ENCODE measurements at regions not wholly inside any gene's neighbourhood (a gene's known extent, or its start where the extent isn't known, plus 50 kb on each side); places are given as distances from the start of the nearest gene placed in this dataset.

DNA sequence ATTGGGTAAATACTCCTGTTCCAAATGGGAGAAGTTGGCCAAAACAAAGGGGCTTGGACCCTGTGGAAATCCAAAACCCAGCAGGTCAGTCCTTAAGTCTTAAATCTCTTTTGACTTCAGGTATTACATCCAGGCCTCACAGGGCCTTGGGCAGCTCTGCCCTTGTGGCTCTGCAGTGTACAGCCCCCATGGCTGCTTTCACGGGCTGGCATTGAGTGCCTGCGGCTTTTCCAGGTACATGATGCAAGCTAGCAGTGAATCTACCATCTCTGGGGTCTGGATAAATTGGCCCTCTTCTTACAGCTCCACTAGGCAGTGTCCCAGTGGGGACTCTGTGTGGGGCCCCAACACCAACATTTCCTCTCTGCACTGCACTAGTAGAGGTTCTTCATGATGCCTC lies 308.5 kb upstream of the ARRDC3 start:
- no peak for DNase-seq
- WGBS, 3 donors = 88 to 94% (median 93%) methylated on average over 2 of the region's 2 CpGs
- H3K36me3 ChIP-seq = no peaks in the 10 kb centered on the region
- H3K27me3 ChIP-seq = no peaks in the 10 kb centered on the region
- H3K4me3 ChIP-seq = no peak overlapping the region
- no peak overlapping the region for H3K27ac ChIP-seq
- TF ChIP-seq, protein P1, sequence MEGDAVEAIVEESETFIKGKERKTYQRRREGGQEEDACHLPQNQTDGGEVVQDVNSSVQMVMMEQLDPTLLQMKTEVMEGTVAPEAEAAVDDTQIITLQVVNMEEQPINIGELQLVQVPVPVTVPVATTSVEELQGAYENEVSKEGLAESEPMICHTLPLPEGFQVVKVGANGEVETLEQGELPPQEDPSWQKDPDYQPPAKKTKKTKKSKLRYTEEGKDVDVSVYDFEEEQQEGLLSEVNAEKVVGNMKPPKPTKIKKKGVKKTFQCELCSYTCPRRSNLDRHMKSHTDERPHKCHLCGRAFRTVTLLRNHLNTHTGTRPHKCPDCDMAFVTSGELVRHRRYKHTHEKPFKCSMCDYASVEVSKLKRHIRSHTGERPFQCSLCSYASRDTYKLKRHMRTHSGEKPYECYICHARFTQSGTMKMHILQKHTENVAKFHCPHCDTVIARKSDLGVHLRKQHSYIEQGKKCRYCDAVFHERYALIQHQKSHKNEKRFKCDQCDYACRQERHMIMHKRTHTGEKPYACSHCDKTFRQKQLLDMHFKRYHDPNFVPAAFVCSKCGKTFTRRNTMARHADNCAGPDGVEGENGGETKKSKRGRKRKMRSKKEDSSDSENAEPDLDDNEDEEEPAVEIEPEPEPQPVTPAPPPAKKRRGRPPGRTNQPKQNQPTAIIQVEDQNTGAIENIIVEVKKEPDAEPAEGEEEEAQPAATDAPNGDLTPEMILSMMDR (IDR thresholded peaks at IDR 0.05) = no peak
- no peaks in the 10 kb centered on the region for H3K4me1 ChIP-seq (ENCODE audit: insufficient read depth)
- intact Hi-C loops (cut with DNase I) = no loop called here
- H3K9me3 ChIP-seq = no peaks in the 10 kb centered on the region

DNA sequence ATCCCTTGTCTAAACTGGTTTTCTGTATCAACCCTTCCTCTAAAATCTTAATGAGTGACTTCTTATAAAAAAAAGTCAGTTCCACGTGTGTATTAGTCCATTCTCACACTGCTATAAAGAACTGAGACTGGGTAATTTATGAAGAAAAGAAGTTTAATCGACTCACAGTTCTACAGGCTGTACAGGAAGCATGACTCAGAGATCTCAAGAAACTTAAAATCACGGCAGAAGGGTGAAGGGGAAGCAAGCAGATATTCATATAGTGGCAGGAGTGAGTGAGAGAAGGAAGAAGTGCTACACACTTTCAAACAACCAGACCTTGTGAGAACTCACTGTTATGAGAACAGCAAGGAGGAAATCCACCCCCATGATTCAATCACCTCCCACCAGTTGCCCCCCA lies 307.8 kb upstream of the ARRDC3 start:
- TF ChIP-seq EP300 (IDR thresholded peaks at IDR 0.05) (no peak), POLR2A (IDR thresholded peaks at IDR 0.05) (no peak)
- TF ChIP-seq, protein P1 (IDR thresholded peaks at IDR 0.05) = no peak
- no peak for DNase-seq
- H3K4me1 ChIP-seq (ENCODE audit: insufficient read depth) = no peaks in the 10 kb centered on the region
- WGBS, 3 donors = 67 to 76% (median 73%) methylated on average over 3 of the region's 3 CpGs
- intact Hi-C loops (cut with DNase I) = no loop called here
- H3K4me3 ChIP-seq = no peak overlapping the region
- H3K9me3 ChIP-seq = no peaks in the 10 kb centered on the region
- H3K27me3 ChIP-seq = no peaks in the 10 kb centered on the region
- H3K36me3 ChIP-seq = no peaks in the 10 kb centered on the region
- no peak overlapping the region for H3K27ac ChIP-seq

DNA sequence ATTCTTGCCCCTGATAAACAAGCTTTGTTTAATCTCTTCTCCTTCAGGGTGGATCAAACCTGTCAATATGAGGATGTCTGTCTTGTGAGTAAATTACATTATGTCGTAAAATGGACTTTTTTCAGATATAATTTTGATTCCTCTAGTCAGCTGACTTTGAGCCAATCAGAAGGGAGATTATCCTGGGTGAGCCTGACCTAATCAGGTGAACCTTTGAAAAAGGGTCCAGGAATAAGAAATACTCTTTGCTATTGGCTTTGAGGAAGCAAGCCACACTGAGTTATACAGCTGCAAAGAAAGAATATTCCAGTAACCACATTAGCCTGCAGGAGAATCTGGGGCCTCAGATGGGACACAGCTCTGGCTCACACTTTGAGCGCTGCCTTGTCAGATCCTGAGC lies 304.3 kb upstream of the ARRDC3 start:
- intact Hi-C loops (cut with DNase I) = no loop called here
- Histone ChIP-seq H3K36me3 (no peaks in the 10 kb centered on the region), H3K9me3 (no peaks in the 10 kb centered on the region), H3K4me3 (no peak overlapping the region), H3K4me1 (ENCODE audit: insufficient read depth) (no peaks in the 10 kb centered on the region), H3K27me3 (no peaks in the 10 kb centered on the region), H3K27ac (no peak overlapping the region)
- WGBS, 3 donors = 75 to 84% (median 76%) methylated on average over 2 of the region's 2 CpGs
- DNase-seq = no peak
- TF ChIP-seq EP300 (IDR thresholded peaks at IDR 0.05) (no peak), POLR2A (IDR thresholded peaks at IDR 0.05) (no peak)
- TF ChIP-seq, protein P1 (IDR thresholded peaks at IDR 0.05) = no peak

DNA sequence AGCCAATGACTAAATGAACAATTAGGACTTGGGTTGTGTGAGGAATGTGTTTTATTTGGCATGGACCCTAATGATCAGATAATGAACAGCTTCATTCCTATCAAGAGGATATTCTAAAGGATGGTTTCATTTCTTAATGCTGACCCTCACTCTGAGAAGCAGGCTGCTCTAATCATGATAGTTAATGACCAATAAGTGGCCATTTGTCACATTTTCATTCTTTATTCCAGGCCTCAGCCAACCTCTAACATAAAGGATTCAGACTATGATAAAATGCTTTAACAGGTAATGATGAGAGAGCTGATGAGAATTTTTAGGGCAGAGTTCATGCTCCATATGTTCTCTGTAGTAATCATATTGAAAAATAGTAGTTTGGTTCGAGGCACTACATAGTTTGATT lies 301.5 kb upstream of the ARRDC3 start:
- intact Hi-C loops (cut with DNase I) = loop anchor here in 1 of 4 donors (5.0 kb wide), 1 partner anchor 643 kb away; no protein-coding TSS in a partner anchor
- TF ChIP-seq, protein P1 (IDR thresholded peaks at IDR 0.05) = no peak
- TF ChIP-seq EP300 (IDR thresholded peaks at IDR 0.05) (no peak), POLR2A (IDR thresholded peaks at IDR 0.05) (no peak)
- Histone ChIP-seq H3K4me3 (no peak overlapping the region), H3K27me3 (no peaks in the 10 kb centered on the region), H3K27ac (no peak overlapping the region), H3K36me3 (no peaks in the 10 kb centered on the region), H3K9me3 (no peaks in the 10 kb centered on the region), H3K4me1 (ENCODE audit: insufficient read depth) (no peaks in the 10 kb centered on the region)
- WGBS, 3 donors = 49 to 67% (median 58%) methylated on average over 1 of the region's 1 CpG
- DNase-seq = no peak

DNA sequence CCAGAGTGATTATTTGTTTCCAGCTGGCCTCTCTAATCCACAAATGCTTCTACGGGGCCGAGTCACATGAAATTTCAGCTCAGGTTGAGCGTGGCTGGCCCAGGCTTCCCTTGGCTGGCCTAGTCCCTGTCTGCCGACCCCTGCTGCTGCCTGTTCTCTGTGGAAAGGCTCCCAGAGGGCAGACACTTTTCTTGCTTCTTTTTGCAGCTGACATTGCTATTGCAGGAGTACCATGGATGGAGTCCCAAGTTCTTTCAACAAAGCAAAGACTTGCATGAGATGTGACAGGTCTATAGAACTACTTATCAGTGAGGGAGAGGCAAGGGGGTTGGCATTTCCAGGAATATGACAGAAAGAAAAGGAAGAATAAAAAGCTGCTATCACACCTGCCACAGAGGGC lies 287.4 kb upstream of the ARRDC3 start:
- 51 to 59% (median 53%) methylated on average over 4 of the region's 4 CpGs for WGBS, 3 donors
- Histone ChIP-seq H3K4me3 (no peak overlapping the region), H3K27ac (no peak overlapping the region), H3K4me1 (ENCODE audit: insufficient read depth) (no peaks in the 10 kb centered on the region), H3K27me3 (no peaks in the 10 kb centered on the region), H3K36me3 (no peaks in the 10 kb centered on the region), H3K9me3 (no peaks in the 10 kb centered on the region)
- intact Hi-C loops (cut with DNase I) = no loop called here
- TF ChIP-seq, protein P1 (IDR thresholded peaks at IDR 0.05) = no peak
- TF ChIP-seq EP300 (IDR thresholded peaks at IDR 0.05) = no peak
- TF ChIP-seq POLR2A (IDR thresholded peaks at IDR 0.05) = no peak
- DNase-seq = no peak
